ENCODE measurements at regions not wholly inside any gene's neighbourhood (a gene's known extent, or its start where the extent isn't known, plus 50 kb on each side); places are given as distances from the start of the nearest gene placed in this dataset.

GRCh38 chr3:117518364-117518763 is 808.8 kb downstream of the TUSC7 start:
- TF ChIP-seq CTCF (IDR thresholded peaks at IDR 0.05), result no peak
- TF ChIP-seq POLR2AphosphoS5 (IDR thresholded peaks at IDR 0.05), result no peak
- TF ChIP-seq POLR2A (IDR thresholded peaks at IDR 0.05), result no peak

Data from prostate gland (tissue), 2 donors.